ENCODE measurements at regions not wholly inside any gene's neighbourhood (a gene's known extent, or its start where the extent isn't known, plus 50 kb on each side); places are given as distances from the start of the nearest gene placed in this dataset.

DNA sequence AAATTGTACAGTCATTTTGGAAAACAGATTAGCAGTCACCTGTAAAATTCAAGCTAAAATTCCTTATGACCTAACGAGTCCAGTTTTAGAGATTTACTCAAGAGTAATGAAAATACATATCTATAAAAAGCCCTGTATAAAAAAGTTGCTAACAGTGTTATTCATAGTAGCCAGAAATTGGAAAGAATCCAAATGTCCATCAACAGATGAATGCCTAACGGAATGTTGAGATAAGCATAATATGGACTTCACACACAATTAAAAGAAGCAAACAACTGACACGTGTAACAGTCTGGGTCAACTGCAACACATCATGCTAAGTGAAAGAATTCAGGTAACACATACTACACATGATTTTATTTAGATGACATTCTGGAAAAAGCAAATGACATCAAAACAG lies 584.8 kb upstream of the AGA start:
- no peak for ATAC-seq
- no peak for TF ChIP-seq CTCF (IDR thresholded peaks at IDR 0.05)
- H3K4me1 ChIP-seq = no peaks in the 10 kb centered on the region
- no peak overlapping the region for H3K27ac ChIP-seq
- intact Hi-C loops (cut with DNase I) = no loop called here
- no peaks in the 10 kb centered on the region for H3K36me3 ChIP-seq
- DNase-seq = no peak
- H3K27me3 ChIP-seq = no peaks in the 10 kb centered on the region
- no peak overlapping the region for H3K4me3 ChIP-seq
- H3K9me3 ChIP-seq = no peaks in the 10 kb centered on the region

DNA sequence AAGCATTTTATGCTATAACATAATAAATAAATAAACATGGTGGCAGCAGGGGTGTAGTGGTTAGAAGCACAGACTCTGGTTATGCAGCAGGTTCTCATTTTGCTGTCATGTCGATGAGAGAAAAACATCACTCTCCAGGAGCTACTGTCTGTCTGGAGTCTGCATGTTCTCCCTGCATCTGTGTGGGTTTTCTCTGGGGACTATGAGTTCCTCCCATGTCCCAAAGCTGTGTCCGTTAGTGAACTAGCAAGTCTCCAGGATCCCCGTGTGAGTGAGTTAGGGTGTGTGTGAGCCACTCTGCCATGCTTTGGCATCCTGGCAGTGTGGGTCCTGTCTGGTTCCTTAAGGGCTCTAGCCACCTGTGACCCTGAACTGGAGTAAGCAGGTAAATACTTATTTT lies 585.6 kb upstream of the AGA start:
- no peak overlapping the region for H3K27ac ChIP-seq

GRCh38 chr4:178028481-178028880 lies 586.2 kb upstream of the AGA start:
- no peaks in the 10 kb centered on the region for H3K4me1 ChIP-seq
- no peak for TF ChIP-seq CTCF (IDR thresholded peaks at IDR 0.05)
- no peaks in the 10 kb centered on the region for H3K36me3 ChIP-seq
- ATAC-seq (no peak), DNase-seq (no peak)
- intact Hi-C loops (cut with DNase I) = no loop called here
- H3K27me3 ChIP-seq = no peaks in the 10 kb centered on the region
- H3K4me3 ChIP-seq = no peak overlapping the region
- no peak overlapping the region for H3K27ac ChIP-seq
- H3K9me3 ChIP-seq = no peaks in the 10 kb centered on the region

More for the DNA sequence above, 585.6 kb upstream of the AGA start:
- ATAC-seq (no peak), DNase-seq (no peak)
- intact Hi-C loops (cut with DNase I) = no loop called here
- H3K27me3 ChIP-seq = no peaks in the 10 kb centered on the region
- no peaks in the 10 kb centered on the region for H3K4me1 ChIP-seq
- H3K36me3 ChIP-seq = no peaks in the 10 kb centered on the region
- no peak for TF ChIP-seq CTCF (IDR thresholded peaks at IDR 0.05)
- H3K4me3 ChIP-seq = no peak overlapping the region
- no peaks in the 10 kb centered on the region for H3K9me3 ChIP-seq

DNA sequence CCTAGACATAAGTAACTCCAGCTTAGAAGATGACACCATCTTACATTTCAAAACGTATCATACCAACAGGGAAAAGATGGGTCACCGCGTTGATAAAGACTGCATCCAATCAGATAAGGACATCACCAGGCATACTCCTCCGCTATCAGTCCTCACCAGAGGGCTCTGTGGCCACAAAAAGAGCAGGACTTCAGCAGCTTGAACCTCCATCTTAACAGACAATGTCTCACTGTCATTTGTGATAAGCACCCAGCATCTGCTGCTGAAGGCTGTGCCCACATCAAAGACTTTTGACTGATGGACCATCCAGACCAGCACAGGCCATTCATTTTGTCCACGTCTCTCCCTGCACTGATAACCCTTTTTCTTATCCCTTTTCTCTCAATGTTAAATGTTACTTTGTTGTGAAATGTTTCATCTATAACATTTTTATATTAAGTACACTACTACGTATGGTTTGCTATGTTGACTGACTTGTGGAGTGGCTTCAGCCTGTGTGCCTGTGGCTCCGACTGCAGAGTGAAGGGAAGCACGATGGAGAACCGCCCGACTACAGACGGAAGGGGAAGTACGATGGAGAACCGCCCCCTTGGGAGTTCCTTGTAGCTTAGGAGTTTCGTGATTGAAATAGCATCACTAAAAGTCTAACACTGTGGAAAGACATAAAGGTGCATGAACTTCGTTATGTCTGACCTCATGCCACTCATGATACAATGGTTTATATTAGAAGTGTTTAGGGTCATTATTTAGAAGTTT lies 595.4 kb upstream of the AGA start:
- no peak for DNase-seq
- no peak overlapping the region for H3K27ac ChIP-seq
- intact Hi-C loops (cut with DNase I) = no loop called here
- no peaks in the 10 kb centered on the region for H3K36me3 ChIP-seq
- H3K9me3 ChIP-seq = no peaks in the 10 kb centered on the region
- no peaks in the 10 kb centered on the region for H3K4me1 ChIP-seq
- H3K27me3 ChIP-seq = no peaks in the 10 kb centered on the region
- H3K4me3 ChIP-seq = no peak overlapping the region
- TF ChIP-seq CTCF (IDR thresholded peaks at IDR 0.05) = no peak
- ATAC-seq = no peak

GRCh38 chr4:178056996-178057395 lies 614.8 kb upstream of the AGA start:
- TF ChIP-seq CTCF (IDR thresholded peaks at IDR 0.05) = no peak
- no peaks in the 10 kb centered on the region for H3K27me3 ChIP-seq
- intact Hi-C loops (cut with DNase I) = no loop called here
- DNase-seq (no peak), ATAC-seq (no peak)
- no peak overlapping the region for H3K4me3 ChIP-seq
- no peaks in the 10 kb centered on the region for H3K36me3 ChIP-seq
- no peak overlapping the region for H3K27ac ChIP-seq
- H3K4me1 ChIP-seq = no peaks in the 10 kb centered on the region
- no peaks in the 10 kb centered on the region for H3K9me3 ChIP-seq

DNA sequence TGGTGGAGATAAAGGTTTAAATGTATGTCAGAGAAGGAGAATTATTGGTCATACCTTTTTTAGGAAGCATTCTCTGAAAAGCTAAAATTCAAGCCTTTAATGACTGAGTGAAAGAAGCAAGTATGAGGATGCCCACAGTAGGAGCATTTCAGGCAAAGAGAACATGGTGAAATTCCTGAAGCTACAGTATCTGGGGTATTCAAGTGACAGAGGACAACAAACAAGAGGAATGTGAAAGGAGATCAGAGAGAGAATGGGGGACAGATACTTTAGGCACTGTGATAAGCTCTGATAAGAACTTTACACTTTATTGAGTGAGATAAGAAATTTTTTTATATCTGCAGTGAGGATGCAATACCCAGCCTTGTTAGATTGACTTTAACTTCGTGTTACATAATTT lies 621.3 kb upstream of the AGA start:
- Histone ChIP-seq H3K4me1 (no peaks in the 10 kb centered on the region), H3K27ac (no peak overlapping the region), H3K4me3 (no peak overlapping the region), H3K36me3 (no peaks in the 10 kb centered on the region), H3K27me3 (no peaks in the 10 kb centered on the region), H3K9me3 (no peaks in the 10 kb centered on the region)
- no peak for TF ChIP-seq CTCF (IDR thresholded peaks at IDR 0.05)
- intact Hi-C loops (cut with DNase I) = no loop called here
- DNase-seq (no peak), ATAC-seq (no peak)
